ENCODE measurements at regions not wholly inside any gene's neighbourhood (a gene's known extent, or its start where the extent isn't known, plus 50 kb on each side); places are given as distances from the start of the nearest gene placed in this dataset.

GRCh38 chr16:35142147-35142808 is 1682.9 kb downstream of the TP53TG3F start:
- DNase-seq (ENCODE audit: extremely low spot score), result no peak
- TF ChIP-seq FOXK2 (IDR thresholded peaks at IDR 0.05) (no peak), FOXA1 (IDR thresholded peaks at IDR 0.05) (no peak), NFRKB (IDR thresholded peaks at IDR 0.05) (no peak), CTBP1 (IDR thresholded peaks at IDR 0.05; ENCODE audit: borderline replicate concordance) (no peak), SP1 (IDR thresholded peaks at IDR 0.05) (no peak), LEF1 (IDR thresholded peaks at IDR 0.05; ENCODE audit: borderline replicate concordance) (no peak), TARDBP (IDR thresholded peaks at IDR 0.05) (no peak), ARNT (IDR thresholded peaks at IDR 0.05) (no peak), ELF4 (IDR thresholded peaks at IDR 0.05) (no peak), HDGF (IDR thresholded peaks at IDR 0.05; ENCODE audit: borderline replicate concordance) (no peak), BHLHE40 (IDR thresholded peaks at IDR 0.05; ENCODE audit: borderline replicate concordance) (no peak), L3MBTL2 (conservative IDR thresholded peaks at IDR 0.05) (no peak), SUZ12 (IDR thresholded peaks at IDR 0.05) (no peak)
- POLR2A ChIA-PET, result no interaction called here
- CTCF ChIA-PET, result no interaction called here

DNA sequence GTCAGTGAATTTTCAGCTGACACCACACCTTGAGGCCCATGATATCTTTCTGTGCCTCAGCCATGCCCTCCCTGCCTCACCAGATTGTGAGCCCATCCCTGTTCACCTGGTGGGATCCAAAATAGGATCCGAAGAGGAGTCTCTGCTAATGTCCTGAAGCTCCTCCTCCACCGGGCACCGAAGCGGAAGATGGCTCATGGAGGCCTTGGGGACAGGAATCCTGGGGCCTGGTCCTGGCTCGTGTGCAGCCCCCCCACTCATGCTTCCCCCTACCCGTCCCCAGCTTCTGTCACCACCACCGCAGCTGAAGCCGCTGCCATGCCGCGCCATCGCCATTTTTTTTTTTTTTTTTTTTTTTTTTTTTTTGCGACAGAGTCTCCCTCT is 1683.4 kb downstream of the TP53TG3F start:
- DNase-seq (ENCODE audit: extremely low spot score), result no peak
- ChIA-PET CTCF (no interaction called here), POLR2A (no interaction called here)
- TF ChIP-seq BHLHE40 (IDR thresholded peaks at IDR 0.05; ENCODE audit: borderline replicate concordance) (no peak), FOXM1 (IDR thresholded peaks at IDR 0.05; ENCODE audit: borderline replicate concordance) (no peak), ARNT (IDR thresholded peaks at IDR 0.05) (no peak), L3MBTL2 (conservative IDR thresholded peaks at IDR 0.05) (no peak), NFRKB (IDR thresholded peaks at IDR 0.05) (no peak), SUZ12 (IDR thresholded peaks at IDR 0.05) (no peak), ELF4 (IDR thresholded peaks at IDR 0.05) (no peak), HDGF (IDR thresholded peaks at IDR 0.05; ENCODE audit: borderline replicate concordance) (no peak), ZNF384 (IDR thresholded peaks at IDR 0.05) (no peak), FOXA1 (IDR thresholded peaks at IDR 0.05) (no peak), CTBP1 (IDR thresholded peaks at IDR 0.05; ENCODE audit: borderline replicate concordance) (no peak), FOXK2 (IDR thresholded peaks at IDR 0.05) (no peak)
- TF ChIP-seq, protein P1, sequence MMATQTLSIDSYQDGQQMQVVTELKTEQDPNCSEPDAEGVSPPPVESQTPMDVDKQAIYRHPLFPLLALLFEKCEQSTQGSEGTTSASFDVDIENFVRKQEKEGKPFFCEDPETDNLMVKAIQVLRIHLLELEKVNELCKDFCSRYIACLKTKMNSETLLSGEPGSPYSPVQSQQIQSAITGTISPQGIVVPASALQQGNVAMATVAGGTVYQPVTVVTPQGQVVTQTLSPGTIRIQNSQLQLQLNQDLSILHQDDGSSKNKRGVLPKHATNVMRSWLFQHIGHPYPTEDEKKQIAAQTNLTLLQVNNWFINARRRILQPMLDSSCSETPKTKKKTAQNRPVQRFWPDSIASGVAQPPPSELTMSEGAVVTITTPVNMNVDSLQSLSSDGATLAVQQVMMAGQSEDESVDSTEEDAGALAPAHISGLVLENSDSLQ (IDR thresholded peaks at IDR 0.05), result no peak

- CTCF ChIA-PET, result no interaction called here
- TF ChIP-seq BHLHE40 (IDR thresholded peaks at IDR 0.05; ENCODE audit: borderline replicate concordance) (no peak), FOXK2 (IDR thresholded peaks at IDR 0.05) (no peak), ZNF384 (IDR thresholded peaks at IDR 0.05) (no peak), ELF4 (IDR thresholded peaks at IDR 0.05) (no peak), SP1 (IDR thresholded peaks at IDR 0.05) (no peak), ARNT (IDR thresholded peaks at IDR 0.05) (no peak), TARDBP (IDR thresholded peaks at IDR 0.05) (no peak)
- TF ChIP-seq, protein P1 (IDR thresholded peaks at IDR 0.05), result no peak
- POLR2A ChIA-PET, result no interaction called here
- no peak for DNase-seq (ENCODE audit: extremely low spot score)
These were observed 1685.0 kb downstream of the TP53TG3F start for GRCh38 chr16:35144212-35144932.

DNA sequence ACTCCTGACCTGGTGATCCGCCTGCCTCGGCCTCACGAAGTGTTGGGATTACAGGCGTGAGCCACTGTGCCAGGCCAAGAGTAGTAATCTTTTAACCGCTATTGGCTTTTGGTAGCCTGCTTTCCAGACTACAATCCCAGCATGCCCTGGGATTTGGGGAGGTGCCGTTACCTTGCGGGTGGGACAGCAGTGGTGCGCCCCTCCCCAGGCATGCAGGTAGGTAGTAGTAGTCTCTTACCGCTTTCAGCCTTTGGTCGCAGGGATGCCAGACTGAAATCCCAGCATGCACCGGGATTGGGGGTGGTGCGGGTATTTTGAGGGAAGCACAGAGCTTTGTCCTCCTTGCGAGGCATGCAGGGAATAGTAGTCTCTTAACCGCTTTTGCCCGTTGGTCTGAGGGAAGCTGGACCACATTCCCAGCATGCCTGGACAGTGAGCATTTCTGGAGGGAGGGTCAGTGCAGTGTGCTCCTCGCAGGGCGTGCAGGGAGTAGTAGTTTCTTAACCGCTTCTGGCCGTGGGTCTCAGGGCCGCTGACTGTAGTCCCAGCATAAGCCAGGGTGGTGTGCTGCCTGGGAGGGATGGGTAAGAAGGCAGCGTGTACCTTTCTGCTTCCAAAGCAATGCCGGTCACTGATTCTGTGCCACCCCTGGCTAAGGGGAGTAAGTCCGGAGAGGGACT is 1686.8 kb downstream of the TP53TG3F start:
- DNase-seq (ENCODE audit: extremely low spot score), result no peak
- CTCF ChIA-PET, result no interaction called here
- TF ChIP-seq LEF1 (IDR thresholded peaks at IDR 0.05; ENCODE audit: borderline replicate concordance) (no peak), HDGF (IDR thresholded peaks at IDR 0.05; ENCODE audit: borderline replicate concordance) (no peak), TARDBP (IDR thresholded peaks at IDR 0.05) (no peak), ELF4 (IDR thresholded peaks at IDR 0.05) (no peak), NFRKB (IDR thresholded peaks at IDR 0.05) (no peak), FOXK2 (IDR thresholded peaks at IDR 0.05) (no peak), ARNT (IDR thresholded peaks at IDR 0.05) (no peak), SP1 (IDR thresholded peaks at IDR 0.05) (no peak), SUZ12 (IDR thresholded peaks at IDR 0.05) (no peak), CTBP1 (IDR thresholded peaks at IDR 0.05; ENCODE audit: borderline replicate concordance) (no peak), FOXM1 (IDR thresholded peaks at IDR 0.05; ENCODE audit: borderline replicate concordance) (no peak), FOXA1 (IDR thresholded peaks at IDR 0.05) (no peak), L3MBTL2 (conservative IDR thresholded peaks at IDR 0.05) (no peak)
- TF ChIP-seq, protein P1 (IDR thresholded peaks at IDR 0.05), result no peak
- POLR2A ChIA-PET, result no interaction called here

DNA sequence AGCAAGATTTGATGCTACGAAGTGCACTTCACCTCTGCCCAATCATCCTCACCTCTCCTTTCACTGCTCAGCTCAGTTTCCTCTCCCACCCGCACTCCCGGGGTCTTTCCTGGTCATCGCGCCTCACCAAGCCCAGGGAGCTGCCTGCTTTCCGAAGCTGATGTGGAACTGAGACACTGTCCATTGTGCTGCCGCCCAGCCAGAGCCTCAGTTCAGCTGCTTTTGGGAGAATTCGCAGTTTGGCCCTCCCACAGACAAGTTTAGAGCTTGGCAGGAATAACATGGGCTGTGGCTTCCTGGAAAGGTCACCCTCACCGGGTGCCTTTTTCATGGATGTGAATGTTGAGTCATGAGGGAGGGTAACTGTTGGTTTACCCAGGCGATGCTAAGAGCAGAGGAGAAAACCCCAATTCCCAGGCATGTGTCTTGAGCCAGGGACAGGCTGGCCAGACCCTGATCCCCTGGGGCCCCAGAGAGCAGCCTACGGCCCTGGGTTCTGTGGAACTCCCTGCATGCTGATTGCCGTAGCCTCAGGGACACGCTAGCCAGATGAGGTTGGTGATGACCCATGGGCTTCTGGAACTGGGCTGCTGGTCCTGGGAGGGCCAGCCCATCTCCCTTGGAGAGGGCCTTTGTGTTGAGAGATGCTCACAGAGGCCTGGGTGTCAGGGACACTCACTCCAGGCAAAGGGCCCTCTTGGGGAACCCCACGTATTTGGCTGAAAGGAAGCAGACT is 1687.5 kb downstream of the TP53TG3F start:
- CTCF ChIA-PET, result no interaction called here
- DNase-seq (ENCODE audit: extremely low spot score), result no peak
- POLR2A ChIA-PET, result no interaction called here
- no peak for TF ChIP-seq NFRKB (IDR thresholded peaks at IDR 0.05)
- TF ChIP-seq, protein P1 (IDR thresholded peaks at IDR 0.05), result no peak
- no peak for TF ChIP-seq SP1 (IDR thresholded peaks at IDR 0.05)
- TF ChIP-seq BHLHE40 (IDR thresholded peaks at IDR 0.05; ENCODE audit: borderline replicate concordance), result no peak
- TF ChIP-seq FOXM1 (IDR thresholded peaks at IDR 0.05; ENCODE audit: borderline replicate concordance), result no peak
- no peak for TF ChIP-seq TARDBP (IDR thresholded peaks at IDR 0.05)

Data from HEK293T (cell line).